ENCODE measurements at regions not wholly inside any gene's neighbourhood (a gene's known extent, or its start where the extent isn't known, plus 50 kb on each side); places are given as distances from the start of the nearest gene placed in this dataset.
"Not testable (repeated sequence)": the region's sequence is repeated elsewhere in the genome, so short reads cannot be mapped to it uniquely, and the experiment has no call there.

DNA sequence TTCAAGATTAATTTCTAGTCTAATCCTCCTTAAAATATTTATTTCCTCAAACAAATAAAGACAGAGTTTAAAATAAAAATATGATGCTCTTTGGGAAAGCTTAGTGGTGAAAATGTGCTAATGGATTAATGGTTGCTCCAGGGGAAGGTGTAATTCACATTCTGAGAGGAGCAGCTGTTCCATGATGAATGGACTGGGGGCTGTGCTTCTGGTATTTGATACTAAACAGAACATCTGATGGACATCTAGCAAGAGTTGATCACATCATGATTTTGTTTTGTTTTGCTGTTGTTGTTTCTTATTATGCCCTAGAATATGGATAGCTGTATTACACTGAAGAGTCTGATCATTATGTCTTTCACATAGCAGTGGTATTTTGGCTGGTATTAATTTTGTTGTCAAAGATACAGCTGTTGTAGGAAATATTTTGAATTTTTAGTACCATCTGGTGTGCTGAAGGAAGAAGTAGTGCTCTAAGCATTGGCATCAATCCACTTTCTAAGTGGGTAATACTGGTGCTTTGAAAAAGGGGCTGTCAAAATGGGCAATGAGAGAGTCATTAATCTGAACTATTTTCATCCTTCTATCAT lies 296.4 kb downstream of the ADAMTS20 start:
- DNase-seq (ENCODE audit: low read depth) = peak; percentile 73

DNA sequence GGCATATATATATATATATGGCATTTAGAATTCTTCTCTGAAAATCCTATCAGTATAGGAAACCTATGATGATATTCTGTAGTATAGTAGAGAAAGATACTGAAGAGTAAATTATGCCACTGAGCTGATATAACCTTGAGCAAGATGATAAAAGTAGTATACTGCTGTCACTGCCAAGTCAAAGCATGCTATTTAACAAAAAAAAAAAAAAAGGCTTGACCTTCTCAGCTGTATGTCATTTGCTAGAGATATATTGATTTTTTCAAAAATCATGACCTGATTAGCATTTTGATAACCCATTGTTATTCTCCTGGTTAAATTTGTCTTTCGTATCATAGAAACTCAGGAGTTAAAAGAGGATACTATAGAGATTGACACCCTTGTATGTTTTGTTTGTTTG lies 299.4 kb downstream of the ADAMTS20 start:
- DNase-seq (ENCODE audit: low read depth) = no peak

DNA sequence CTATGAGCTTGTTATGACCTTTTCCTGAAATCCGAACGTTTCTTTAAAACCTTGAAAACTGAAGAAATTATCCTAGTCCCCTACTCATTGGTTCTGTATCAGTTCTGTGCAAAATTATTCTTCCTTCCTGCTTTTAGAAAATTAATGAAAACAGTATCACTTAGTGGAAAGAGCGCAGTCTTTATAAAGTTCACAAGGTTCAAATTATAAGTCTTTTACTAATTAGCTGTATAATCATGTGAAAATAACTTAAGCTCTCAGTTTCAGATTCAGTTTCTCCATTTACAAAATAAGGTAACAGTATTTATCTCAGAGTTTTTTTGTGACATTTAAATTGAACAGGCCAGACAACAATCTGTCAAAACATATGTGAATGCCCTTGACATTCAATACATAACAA lies 306.1 kb downstream of the ADAMTS20 start:
- DNase-seq (ENCODE audit: low read depth) = no peak

DNA sequence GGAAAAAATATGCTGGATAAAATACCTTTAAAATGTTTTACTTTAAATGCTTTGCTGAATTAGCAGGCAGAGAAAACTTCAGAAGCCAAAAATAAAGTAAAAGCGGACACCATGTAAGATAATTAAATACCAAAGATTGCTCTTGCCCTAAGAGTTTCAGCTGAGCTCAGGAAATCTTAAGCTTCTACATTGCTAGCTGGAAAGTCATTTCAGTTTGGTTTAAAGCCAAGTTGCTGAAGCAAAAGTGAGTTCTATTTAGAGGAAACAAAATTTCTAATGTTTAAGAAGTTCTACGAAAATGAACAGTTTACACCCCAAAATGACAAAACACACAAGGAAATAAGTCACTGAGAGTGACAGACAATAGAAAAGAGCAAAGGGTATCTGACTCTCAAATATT lies 310.0 kb downstream of the ADAMTS20 start:
- DNase-seq (ENCODE audit: low read depth) = peak; percentile 61

DNA sequence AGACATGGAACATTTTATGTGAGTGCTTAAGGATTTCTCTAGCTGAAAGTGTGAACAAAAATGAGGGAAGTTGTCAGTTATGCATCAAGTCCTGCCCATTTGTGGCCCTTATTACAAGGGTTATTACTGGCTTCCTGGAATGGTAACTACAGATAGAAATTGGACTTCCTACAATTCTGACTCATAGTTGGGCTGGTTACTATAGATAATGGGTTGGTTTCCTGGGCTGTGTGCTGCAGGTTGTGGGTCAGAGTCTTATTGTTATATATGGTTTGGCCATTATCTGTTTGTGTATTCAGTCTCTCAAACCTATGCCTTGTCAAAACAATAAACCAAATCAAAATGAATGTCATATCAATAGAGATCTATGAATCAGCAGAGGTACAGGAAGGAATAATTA lies 313.7 kb downstream of the ADAMTS20 start:
- DNase-seq (ENCODE audit: low read depth) = no peak

DNA sequence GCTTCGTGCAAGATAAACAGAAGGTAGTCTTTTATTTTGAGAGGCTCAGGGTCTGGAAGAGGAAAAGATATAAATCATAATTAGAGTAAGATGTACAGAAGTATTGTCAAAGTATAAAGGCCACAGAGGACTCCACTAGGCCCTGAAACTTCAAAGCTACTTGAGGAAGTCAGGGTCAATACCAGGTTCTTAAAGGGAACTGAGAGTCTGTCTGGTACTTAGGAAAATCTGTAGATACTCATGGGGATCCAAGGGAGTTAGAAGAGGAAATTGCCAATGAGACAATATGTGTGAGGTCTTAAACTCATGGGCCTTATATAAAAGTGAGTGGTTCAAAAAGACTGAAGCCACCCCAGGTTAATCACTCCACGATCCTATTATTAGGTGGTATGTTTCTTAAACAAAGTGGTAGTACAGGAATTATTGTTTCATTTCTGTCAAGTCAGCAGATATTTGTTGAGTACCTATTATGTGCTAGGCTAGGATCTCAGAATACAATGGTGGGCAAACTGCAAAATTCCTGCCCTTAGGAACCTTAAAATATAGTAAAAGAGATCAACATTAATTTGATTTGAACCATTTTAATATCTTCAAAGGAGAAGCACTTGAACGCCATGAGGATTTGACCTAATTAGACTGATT lies 314.6 kb downstream of the ADAMTS20 start:
- DNase-seq (ENCODE audit: low read depth) = no peak

DNA sequence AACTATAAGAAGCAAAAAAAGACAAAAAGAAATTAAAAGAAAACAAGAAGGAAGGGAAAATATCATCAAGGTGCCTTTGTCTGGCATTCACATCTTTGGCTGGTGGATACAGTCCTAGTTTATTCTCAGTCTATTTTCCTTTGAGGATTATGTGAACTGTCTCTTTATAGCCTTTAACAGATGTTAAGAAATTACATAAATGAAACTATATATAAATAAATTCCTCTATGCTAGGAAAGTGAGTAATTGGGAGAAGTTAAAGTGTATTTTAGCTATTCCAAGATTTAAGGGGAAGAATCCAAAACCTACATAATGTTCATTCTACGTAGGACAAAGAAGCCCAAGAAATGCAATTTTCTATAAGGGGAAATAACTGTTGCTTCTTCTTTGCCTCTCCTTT lies 316.3 kb downstream of the ADAMTS20 start:
- no peak for DNase-seq (ENCODE audit: low read depth)

DNA sequence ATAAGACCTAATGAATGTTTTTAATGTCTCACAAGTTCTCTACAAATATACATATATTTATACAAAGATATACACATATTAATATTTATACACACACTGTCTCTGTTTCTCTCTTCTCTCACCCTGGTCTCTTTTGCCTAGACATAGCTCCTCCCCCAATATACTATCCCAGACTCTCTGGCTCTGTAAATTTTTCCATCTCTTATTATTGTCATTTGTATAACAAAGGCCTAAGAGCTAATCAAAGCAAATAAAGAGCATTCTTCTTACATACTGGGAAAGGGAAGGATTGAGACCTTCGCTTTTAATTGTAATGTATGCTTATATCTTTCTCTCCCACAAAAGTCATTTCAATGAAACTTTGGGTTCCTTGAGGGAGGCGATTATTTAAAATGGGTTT lies 318.1 kb downstream of the ADAMTS20 start:
- DNase-seq (ENCODE audit: low read depth) = no peak

DNA sequence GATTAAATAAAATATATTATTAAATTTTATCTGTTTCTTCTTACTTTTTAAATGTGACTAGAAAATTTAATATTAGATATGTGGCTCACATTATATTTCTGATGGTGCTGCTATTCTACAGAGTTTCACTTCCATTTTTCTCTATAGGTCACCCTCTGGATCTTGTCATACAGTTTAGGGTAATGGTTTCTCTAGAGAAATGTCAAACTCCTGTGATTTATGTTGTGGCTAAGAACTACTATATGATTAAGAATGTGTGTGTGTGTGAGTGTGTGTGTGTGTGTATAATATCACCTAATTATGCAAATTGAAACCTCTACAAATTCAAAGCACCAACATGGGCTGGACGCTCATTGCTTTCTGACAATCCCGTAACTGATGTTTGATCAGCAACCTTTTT lies 325.9 kb downstream of the ADAMTS20 start:
- no peak for DNase-seq (ENCODE audit: low read depth)

DNA sequence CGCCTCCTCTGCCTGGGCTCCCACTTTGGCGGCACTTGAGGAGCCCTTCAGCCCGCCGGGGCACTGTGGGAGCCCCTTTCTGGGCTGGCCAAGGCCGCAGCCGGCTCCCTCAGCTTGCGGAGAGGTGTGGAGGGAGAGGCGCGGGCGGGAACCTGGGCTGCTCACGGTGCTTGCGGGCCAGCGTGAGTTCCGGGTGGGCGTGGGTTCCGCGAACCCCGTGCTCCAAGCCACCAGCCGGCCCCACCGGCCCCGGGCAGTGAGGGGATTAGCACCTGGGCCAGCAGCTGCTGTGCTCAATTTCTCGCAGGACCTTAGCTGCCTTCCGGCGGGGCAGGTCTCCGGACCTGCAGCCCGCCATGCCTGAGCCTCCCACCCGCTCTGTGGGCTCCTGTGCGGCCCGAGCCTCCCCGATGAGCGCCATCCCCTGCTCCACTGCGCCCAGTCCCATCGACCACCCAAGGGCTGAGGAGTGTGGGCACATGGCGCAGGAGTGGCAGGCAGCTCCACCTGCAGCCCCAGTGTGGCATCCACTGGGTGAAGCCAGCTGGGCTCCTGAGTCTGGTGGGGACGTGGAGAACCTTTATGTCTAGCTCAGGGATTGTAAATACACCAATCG lies 327.7 kb downstream of the ADAMTS20 start:
- not testable (repeated sequence) for DNase-seq (ENCODE audit: low read depth)

DNA sequence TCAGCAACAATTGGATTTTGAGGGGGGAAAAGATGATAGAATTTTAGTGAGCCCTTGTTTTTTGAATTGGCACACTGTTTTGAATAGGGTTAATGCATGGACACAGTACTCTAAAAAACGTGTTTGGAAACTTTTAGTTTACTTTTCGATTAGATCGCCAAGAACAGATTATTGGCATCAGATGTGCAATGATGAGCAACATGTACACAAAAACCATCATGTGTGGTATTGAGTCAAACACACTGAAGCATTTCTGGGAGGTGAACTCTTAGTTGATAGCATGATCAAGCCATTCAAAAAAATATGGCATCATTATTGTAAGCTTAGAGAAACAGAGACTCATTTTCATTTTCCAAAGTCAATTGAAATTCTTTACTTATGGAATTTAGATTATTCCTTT lies 329.2 kb downstream of the ADAMTS20 start:
- DNase-seq (ENCODE audit: low read depth) = no peak

DNA sequence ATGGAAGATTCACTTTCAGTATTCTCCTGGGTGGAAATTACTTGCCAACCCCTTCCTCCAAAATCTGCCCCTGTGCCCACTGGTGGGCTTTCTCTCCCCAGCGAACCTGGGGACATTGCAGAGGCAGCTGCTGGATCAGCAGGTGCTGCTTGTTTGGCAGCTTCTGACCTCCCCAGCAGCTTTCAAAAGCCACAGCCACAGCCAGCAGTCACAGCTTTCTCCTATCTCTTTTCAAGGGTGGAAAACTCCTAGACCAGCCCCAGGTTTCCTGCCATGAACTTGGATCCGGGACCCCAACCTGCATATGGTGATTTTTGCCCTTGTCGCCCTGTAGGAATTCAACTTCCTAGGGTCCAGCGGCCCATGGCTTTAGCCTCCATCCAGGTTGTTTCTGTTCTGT lies 330.8 kb downstream of the ADAMTS20 start:
- DNase-seq (ENCODE audit: low read depth) = peak; percentile 56

DNA sequence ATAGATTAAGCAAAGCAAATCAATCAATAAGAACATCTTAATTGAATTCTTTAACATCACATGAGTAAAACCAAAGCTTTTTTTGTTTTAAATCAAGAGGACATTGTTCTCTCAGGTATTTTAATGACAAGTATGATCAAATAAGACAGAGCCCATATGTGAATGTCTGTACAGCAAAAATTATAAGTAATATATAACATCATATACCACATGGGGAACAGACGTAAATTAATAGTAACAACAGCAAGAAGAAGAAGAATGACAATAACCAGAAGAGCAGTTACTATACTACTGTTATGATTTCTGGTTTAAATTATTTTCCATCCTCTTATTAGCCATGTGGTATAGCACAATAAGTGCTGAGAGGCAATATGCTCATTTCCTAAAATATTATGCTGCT lies 335.5 kb downstream of the ADAMTS20 start:
- no peak for DNase-seq (ENCODE audit: low read depth)

DNA sequence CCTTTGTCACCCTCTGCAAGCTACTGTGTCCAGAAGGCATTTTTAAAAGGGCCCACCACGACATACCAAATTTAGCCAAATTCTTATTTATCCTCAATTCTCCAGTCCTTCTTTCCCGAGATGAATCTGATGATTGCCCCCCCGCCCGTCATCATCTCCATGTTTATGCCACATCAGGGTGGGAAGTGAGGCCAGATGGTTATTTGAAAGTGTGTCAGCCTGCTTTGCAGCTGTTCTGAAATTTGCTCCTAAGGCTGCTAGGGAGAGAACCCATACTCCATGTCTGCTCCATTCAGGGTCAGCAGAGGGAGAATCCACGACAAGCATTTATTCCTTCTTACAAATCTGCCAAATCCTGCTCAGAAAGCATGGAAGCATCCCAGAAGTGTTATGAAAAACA lies 337.8 kb downstream of the ADAMTS20 start:
- peak; percentile 44 for DNase-seq (ENCODE audit: low read depth)

DNA sequence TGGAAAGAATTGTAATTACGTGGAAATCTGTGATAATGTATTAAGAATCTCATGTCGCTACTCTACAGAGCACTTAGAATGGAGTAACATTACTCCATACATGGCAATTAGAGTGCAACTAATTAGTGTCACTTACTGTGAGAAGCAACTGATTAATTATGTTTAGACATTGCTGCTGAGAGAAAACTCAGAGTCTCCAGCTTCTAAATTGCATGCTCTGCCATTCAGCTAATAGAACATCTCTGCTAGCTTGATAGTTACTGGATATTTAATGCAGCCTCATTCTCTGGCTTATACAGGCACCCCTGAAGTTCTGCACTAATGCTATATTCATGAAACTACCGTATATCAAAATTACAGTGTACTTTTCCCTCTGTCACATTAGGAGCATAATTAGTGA lies 338.4 kb downstream of the ADAMTS20 start:
- no peak for DNase-seq (ENCODE audit: low read depth)

DNA sequence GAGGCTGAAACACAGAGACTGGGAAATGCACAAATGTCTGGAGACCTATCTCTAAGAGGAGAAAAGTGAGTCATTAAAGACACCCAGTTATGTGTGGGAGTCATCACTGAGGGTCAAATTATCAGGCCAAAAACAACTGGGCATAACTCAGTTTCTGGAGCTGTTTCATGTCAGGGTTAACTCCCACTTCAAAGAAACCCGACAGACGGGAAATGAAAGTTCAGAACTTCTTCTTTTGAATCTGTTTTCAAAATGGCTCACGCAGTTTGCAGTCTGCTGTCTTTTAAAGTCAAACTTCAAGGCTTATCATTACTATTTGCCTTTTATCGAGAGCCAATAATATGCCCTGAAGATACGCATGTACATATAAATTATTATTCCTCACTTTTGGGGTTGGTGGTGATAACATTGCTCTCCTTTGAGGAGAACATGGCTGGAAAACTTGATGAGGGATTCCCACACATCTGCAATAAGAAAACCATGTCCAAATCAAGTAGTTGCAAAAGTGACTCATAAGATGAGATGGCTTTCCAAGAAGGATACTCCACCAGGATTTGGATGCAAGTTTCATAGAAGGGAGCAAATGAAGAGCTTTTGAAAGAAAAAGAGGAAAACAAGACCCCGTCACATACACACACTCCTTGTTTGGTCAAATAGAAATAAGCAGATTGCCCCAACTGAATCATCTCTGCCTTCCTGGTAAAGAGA lies 341.4 kb downstream of the ADAMTS20 start:
- peak; percentile 65 for DNase-seq (ENCODE audit: low read depth)

DNA sequence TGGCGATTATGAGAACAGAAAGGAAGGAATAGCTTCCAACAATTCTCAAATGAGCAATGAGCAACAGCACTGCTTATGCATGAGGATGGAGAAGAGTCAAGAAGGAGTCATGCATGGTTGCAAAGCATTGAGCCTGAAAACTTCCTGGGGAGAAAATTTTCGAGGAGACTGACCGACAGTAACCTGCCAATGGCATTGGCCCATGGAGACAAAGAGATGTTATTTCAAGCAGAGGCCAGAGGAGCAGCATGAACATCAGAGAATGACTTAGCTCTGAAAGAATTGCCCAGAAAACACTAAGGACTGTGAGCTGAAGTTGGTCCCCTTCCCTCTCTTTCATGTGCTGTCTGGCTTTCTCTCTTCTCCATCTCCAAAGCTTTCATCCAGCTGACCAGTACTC lies 343.4 kb downstream of the ADAMTS20 start:
- no peak for DNase-seq (ENCODE audit: low read depth)

DNA sequence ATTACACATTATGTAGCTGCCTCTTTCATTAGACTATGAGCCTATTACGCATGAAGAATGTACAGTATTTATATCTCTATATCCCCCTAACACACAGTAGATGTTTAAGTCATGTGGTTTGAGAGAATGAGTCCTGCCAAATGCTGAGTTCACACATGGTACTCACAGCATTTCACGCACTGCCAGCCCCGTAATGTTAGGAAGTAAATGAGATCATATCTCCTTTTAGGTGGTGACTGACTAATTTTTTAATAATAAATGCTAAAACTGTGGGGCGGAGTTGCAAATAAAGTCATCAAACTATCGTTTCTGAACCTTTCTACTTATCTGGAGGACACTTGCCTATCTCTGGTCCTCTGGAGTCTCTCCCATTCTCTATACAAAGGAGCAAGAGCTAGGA lies 343.8 kb downstream of the ADAMTS20 start:
- no peak for DNase-seq (ENCODE audit: low read depth)

DNA sequence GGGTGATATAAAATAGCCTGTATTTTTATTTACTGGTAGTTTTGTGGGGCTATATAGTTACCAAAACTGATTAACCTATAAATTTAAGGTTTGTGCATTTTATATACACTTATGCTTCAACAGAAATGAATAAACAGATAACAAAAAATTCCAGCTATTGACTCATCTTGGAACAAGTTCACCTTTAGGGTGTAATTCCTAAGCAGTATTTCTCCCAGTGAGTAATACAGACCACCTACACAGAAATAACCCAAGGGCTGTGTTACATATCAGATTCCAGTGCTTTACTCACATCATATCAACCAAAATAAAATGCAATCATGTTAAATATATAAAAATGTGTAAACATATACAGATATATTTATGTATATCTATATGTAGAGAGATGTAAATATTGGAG lies 345.6 kb downstream of the ADAMTS20 start:
- no peak for DNase-seq (ENCODE audit: low read depth)

DNA sequence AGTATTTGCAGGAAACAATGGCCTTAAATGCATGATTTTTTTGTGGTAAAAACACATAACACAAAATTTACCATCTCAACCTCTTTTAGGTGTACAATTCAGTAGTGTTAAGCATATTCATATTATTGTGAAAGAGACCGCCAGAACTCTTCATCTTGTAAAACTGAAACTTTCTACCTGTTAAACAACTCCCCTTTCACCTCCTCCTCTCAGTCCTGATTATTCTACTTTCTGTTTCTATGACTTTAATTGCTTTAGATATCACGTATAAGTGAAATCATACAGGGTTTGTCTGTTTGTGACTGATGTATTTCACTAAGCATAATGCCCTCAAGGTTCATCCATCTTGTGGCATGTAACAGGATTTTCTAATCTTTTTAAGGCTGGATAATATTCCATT lies 353.4 kb downstream of the ADAMTS20 start:
- no peak for DNase-seq (ENCODE audit: low read depth)

DNA sequence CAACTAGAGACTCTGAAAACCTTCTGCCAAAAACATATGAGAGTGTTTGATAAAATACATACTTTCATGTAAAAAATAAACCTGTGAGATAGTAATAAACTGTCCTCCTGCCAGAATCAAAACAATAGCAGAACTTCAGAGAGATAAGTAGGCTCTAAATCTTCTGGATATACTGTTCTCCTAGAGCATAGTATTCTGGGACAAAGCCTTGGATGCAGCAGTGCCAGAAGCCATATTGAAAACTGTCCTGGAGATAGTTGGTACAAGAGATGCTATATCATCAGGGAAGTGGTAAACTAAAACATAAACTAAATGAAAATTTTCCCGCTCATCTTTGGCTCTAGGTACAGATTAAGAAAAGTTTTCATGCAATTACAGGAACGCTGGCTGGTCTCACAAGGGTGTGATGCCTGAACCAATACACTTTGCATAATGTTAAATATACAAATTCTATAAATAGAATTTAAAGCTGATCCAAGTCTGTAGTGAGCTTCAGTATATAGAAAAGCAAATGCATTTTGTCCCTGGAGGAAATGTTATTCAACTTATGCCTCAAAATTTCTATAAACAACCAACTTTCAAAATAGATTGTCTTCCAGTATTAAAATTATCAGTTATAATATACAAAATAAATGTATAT lies 355.6 kb downstream of the ADAMTS20 start:
- no peak for DNase-seq (ENCODE audit: low read depth)

DNA sequence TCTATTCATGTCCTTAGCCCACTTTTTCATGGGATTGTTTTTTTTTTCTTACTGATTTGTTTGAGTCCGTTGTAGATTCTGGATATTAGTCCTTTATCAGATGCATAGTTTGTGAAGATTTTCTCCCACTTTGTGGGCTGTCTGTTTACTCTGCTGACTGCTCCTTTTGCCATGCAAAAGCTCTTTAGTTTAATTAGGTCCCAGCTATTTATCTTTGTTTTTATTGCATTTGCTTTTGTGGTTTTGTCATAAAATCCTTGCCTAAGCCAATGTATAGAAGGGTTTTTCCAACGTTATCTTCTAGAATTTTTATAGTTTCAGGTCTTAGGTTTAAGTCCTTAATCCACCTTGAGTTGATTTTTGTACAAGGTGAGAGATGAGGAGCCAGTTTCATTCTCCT lies 358.9 kb downstream of the ADAMTS20 start:
- DNase-seq (ENCODE audit: low read depth) = not testable (repeated sequence)

All from myocyte (in vitro differentiated cells).